KG1 (cell line): ENCODE measurements at regions not wholly inside any gene's neighbourhood (a gene's known extent, or its start where the extent isn't known, plus 50 kb on each side); places are given as distances from the start of the nearest gene placed in this dataset.

ENCODE experiments used
- DNase-seq: peaks from one replicate; lab custom pipeline; 2025; lab: John Stamatoyannopoulos, UW

DNA sequence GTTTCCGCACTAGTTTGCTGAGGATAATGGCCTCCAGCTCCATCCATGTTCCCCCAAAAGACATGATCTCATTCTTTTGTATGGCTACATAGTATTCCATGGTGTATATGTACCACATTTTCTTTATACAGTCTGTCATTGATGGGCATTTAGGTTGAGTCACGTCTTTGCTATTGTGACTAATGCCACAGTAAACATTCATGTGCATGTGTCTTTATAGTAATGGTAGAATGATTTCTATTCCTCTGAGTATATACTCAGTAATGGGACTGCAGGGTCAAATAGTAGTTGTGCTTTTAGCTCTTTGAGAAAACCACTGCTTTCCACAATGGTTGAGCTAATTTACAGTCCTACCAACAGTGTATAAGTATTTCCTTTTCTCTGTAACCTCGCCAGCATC, 78.3 kb upstream of the BCL9 start:
- DNase-seq: no peak

DNA sequence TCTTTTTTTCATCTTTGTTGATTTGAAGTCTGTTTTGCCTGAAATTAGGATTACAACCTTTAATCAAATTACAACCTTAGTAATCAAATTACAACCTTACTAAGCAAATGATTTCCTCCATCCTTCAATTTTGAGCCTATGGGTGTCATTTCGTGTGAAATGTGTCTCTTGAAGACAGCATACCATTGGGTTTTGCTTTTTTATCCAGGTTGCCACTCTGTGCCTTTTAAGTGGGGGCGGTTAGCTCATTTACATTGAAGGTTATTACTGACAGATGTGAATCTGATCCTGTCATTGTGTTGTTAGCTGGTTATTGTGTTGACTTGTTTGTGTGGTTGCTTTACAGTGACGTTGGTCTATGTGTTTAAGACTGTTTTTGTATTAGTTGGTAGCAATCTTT, 74.8 kb upstream of the BCL9 start:
- DNase-seq: no peak

DNA sequence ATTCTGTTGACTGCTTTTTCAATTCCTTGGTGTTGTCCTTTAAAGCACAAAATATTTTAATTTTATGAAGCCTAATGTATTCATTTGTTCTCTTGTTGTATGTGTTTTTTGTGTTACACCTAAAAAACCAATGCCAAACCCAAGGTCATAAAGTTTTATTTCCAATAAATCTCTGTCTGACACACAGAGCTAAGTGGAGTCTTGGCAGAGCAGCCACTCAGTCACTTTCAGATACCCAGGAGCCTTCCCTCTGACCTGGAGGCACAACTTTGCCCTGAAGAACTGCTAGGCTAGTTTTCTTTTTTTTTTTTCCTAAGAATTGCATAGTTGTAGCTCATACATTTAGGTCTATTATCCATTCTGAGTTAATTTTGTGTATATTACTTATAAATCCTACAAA, 71.2 kb upstream of the BCL9 start:
- no peak for DNase-seq

DNA sequence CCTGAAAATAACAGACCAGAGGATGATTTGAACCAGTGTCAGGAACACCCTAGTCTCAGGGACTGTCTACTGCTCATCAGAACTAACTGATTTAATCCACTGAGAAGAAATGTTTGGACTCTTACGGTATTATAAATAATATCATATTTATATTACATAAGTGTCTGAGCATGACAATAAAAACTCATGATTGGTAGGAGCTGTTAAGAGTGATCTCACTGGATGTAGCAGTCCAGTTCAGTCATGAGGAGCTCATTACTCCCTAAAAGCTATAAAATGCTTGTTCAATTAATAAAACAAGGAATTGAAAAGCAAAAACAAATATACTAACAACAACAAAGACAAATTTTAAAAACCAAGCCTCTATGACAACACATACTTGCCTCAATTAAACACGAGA, 68.8 kb upstream of the BCL9 start:
- no peak for DNase-seq

DNA sequence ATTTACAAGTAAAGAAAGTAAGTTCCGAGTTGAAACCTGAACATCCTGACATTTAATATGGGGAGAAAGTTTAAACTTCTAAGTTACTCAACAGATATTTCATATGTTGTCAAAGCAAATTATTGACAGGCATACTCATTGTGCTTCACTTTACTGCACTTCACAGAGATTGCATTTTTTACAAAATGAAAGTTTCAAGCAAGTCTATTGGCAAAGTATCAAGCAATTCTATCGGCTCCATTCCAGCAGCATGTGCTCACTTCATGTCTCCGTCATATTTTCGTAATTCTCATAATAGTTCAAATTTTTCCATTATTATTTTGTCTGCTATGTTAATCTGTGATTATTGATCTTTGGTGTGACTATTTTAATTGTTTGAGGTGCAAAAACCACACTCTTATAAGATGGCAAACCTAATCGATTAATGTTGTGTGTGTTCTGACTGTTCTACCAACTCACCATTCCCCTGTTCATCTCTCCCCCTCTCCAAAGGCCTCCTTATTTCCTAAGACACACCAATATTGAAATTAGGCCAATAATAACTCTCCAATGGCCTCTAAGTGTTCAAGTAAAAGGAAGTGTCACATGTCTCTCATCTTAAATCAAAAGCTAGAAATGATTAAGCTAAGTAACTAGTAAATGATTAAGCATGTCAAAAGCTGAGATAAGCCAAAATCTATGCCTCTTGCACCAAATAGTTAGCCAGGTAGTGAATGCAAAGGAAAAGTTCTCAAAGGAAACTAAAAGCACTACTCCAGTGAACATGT, 68.2 kb upstream of the BCL9 start:
- DNase-seq: no peak

DNA sequence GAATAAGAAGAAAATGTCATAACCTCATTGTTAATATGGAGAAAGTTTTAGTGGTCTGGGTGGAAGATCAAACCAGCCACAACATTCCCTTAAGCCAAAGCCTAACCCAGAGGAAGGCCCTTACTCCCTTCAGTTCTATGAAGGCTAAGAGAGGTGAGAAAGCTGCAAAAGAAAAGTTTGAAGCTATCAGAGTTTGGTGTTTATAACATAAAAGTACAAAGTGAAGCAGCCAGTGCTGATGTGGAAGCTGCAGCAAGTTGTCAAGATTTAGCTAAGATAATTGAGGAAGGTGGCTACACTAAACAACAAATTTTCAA, 67.6 kb upstream of the BCL9 start:
- DNase-seq: no peak

DNA sequence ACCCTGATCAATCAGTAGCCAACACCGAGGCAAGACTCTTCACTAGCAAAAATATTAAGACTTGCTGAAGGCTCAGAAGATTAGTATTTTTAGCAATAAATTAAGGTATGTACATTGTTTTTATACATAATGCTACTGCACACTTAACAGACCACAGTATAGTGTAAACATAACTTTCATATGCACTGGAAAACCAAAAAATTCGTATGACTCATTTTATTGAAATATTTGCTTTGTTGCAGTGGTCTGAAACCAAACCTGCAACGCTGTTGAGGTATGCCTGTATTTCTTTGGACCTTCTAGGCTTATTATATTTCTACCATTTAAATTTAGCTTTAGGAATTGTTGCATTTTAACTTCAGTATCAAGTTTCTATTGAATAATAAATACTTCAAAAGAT, 65.8 kb upstream of the BCL9 start:
- no peak for DNase-seq

DNA sequence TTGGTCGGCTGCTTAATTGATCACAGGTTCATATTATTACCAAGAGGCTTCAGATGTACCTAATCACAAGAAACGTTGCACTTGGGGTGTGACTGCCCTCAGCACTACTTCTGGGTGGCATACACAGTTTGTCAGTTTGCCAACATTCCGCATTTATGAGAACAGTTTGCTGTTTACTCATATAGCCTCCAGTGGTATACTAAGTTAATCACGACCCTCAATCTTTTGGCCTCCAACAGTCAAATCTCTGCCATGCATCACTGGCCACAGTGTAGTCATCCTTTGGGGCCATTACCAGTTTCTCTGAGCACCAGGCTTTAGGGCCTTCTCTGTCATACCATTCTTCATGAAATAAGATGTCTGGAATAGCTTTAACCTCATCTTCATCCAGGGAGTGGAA, 62.8 kb upstream of the BCL9 start:
- no peak for DNase-seq

DNA sequence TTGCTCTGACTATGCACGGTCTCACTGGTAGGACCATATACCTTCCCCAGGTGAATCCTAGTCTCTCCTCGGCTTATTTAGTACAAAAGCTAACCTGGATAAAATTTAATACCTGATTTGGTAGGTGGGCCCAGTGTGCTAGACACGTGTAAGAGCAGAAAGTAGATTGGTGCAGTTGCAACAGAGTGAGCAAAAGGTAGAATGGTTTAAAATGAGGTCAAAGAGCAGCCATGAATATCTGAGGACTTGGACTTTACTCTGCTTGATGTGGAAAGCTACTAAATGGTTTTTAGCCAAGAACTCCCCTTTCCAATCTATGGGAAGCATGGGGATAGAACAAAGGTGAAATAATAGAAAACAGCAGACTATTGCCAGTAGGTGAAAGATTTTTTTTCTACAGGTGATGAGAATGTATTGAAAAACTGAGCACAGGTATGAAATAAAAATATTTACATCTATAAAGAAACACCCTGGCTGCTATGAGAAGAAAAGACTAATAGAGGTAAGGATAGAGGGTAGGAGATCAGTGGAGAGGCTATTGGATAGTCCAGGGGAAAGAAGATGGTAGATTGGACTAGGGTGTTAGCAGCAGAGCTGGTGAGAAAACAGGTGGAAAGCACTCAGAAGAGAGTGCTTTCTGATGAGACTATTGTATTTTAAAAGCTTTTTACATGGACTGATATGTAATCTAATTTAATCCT, 61.3 kb upstream of the BCL9 start:
- DNase-seq: no peak

DNA sequence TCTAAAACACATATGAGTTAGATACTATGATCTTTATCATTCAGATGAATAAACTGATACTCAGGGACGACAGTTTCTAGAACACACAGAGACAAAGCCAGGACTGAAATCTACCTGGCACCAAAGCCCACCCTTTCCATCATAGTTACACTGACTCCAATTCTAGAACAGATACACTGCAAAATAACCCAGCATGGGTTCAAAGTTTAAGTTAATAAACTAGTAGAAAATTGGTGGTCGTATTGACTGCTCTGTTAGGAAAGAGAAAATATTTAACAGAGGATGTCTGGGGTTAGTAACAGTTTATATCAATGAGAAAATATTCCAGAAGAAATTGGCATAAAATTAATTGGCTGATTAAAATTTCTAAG, 60.8 kb upstream of the BCL9 start:
- DNase-seq: no peak

DNA sequence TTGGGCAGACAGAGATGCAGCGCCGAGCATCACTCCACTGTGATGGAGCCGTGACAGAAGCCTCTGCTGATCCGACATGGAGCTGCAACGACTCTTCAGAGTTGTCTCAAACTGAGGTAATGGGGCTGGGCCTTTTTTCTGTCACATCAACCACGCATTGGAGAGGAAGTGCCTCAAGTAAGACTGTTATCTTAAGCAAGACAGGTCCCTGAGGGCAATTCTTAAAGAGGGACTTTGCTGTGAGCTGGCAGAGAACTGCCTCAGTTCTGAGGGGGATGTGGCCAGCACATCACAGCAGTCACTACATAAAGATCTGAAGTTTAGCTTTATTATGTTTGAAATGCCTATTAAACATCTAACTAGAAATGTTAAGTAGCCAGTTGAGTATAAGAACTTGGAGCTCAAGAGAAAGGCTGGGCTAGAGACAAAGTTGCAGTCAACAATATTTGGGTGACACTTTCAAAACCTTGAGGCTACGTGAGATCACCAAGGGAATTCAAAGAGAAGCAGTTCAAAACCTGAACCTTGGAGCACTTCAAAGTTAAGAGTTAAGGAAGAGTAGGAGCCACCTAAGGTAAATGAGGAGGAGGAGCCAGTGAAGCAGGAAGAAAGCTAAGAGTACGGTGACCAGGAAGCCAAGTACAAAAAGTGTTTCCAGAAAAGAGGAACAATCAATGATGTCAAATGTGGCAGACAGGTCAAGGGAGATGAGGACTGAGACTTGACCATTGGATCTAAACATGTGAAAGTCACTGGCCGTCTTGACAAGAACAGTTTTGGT, 54.2 kb upstream of the BCL9 start:
- DNase-seq: no peak

DNA sequence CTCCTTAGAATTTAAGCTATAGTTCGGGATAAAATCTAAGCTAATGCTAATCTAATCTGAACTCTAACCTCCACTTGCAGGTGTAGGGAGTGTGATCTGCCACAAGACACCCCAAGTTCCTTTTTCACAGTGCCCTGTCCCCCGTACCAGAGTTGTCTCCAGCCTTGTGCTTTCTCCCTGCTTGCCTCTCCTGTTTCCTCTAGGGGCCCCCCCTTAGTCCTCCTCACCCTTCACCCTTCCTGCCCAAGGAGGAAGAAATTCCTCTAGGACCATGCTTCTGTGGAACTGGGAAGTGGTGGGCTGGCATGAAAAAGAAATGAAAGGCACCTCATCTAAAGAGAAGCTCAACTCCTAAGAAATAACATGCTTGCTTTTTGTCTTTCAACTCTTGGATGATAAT, 50.2 kb upstream of the BCL9 start:
- DNase-seq: no peak
